NCI-H2171 (cell line): ENCODE measurements at regions not wholly inside any gene's neighbourhood (a gene's known extent, or its start where the extent isn't known, plus 50 kb on each side); places are given as distances from the start of the nearest gene placed in this dataset.

Experiments
- DNase-seq: peaks from one replicate; lab custom pipeline; 2025; lab: John Stamatoyannopoulos, UW

GRCh38 chr6:8743170-8743745 lies 307.9 kb upstream of the SLC35B3 start:
- no peak for DNase-seq

- no peak for DNase-seq
Observed at GRCh38 chr6:8739454-8739853, 304.1 kb upstream of the SLC35B3 start.

GRCh38 chr6:8738951-8739350 lies 303.6 kb upstream of the SLC35B3 start:
- DNase-seq: no peak

GRCh38 chr6:8736156-8736895 lies 301.0 kb upstream of the SLC35B3 start:
- no peak for DNase-seq

- DNase-seq: no peak
Observed at GRCh38 chr6:8733879-8734278, 298.5 kb upstream of the SLC35B3 start.

GRCh38 chr6:8731874-8732273 lies 296.5 kb upstream of the SLC35B3 start:
- no peak for DNase-seq

- DNase-seq: no peak
Observed at GRCh38 chr6:8710668-8711431, 275.5 kb upstream of the SLC35B3 start.

GRCh38 chr6:8707956-8708772 lies 272.8 kb upstream of the SLC35B3 start:
- DNase-seq: no peak

- no peak for DNase-seq
Observed at GRCh38 chr6:8707369-8707768, 272.0 kb upstream of the SLC35B3 start.

GRCh38 chr6:8705435-8706020 lies 270.2 kb upstream of the SLC35B3 start:
- DNase-seq: no peak

GRCh38 chr6:8703059-8703458 lies 267.7 kb upstream of the SLC35B3 start:
- DNase-seq: no peak

GRCh38 chr6:8688821-8689220 lies 253.5 kb upstream of the SLC35B3 start:
- DNase-seq: no peak

- no peak for DNase-seq
Observed at GRCh38 chr6:8686077-8686476, 250.7 kb upstream of the SLC35B3 start.

GRCh38 chr6:8683204-8683603 lies 247.9 kb upstream of the SLC35B3 start:
- DNase-seq: no peak

- DNase-seq: no peak
Observed at GRCh38 chr6:8679823-8680222, 244.5 kb upstream of the SLC35B3 start.

- no peak for DNase-seq
Observed at GRCh38 chr6:8678466-8678865, 243.1 kb upstream of the SLC35B3 start.

GRCh38 chr6:8674126-8674525 lies 238.8 kb upstream of the SLC35B3 start:
- DNase-seq: no peak

- no peak for DNase-seq
Observed at GRCh38 chr6:8672882-8673281, 237.5 kb upstream of the SLC35B3 start.

- no peak for DNase-seq
Observed at GRCh38 chr6:8670792-8671191, 235.4 kb upstream of the SLC35B3 start.

GRCh38 chr6:8664700-8665099 lies 229.4 kb upstream of the SLC35B3 start:
- DNase-seq: no peak

GRCh38 chr6:8664070-8664469 lies 228.7 kb upstream of the SLC35B3 start:
- DNase-seq: no peak
